HG02970 (cell line): ENCODE measurements at regions not wholly inside any gene's neighbourhood (a gene's known extent, or its start where the extent isn't known, plus 50 kb on each side); places are given as distances from the start of the nearest gene placed in this dataset.
"Not testable (repeated sequence)": the region's sequence is repeated elsewhere in the genome, so short reads cannot be mapped to it uniquely, and the experiment has no call there.

ENCODE experiments used
- ATAC-seq: cut with Tn5 transposase; IDR thresholded peaks from one replicate; pipeline ENCODE4 v1.9.1; 2021; ENCODE audit warnings: mild to moderate bottlenecking, moderate library complexity, moderate number of reproducible peaks; ENCODE audit not compliant: unreplicated experiment, low FRiP score

- ATAC-seq, result no peak
Measured at GRCh38 chr14:34303811-34304210, 158.2 kb downstream of the SPTSSA start.

DNA sequence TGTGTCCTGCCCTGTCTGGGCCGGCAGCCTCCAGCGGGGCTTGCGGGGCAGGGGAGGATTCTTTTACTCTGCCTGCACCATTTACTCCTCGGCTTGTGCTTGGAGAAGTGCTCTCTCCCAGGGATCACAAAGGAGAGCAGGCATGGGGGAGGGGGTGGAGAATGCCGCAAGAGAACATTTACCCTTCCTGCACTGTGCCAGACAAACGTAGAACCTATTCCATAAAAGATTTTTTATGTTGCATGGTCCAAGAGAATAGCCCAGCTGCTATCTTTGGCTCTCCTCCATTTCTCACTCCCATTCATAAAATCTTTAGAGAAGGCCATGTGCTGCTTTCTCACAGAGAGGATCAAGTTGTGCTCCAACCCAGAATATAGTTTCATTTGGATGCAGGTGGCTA is 159.4 kb downstream of the SPTSSA start:
- ATAC-seq, result no peak

DNA sequence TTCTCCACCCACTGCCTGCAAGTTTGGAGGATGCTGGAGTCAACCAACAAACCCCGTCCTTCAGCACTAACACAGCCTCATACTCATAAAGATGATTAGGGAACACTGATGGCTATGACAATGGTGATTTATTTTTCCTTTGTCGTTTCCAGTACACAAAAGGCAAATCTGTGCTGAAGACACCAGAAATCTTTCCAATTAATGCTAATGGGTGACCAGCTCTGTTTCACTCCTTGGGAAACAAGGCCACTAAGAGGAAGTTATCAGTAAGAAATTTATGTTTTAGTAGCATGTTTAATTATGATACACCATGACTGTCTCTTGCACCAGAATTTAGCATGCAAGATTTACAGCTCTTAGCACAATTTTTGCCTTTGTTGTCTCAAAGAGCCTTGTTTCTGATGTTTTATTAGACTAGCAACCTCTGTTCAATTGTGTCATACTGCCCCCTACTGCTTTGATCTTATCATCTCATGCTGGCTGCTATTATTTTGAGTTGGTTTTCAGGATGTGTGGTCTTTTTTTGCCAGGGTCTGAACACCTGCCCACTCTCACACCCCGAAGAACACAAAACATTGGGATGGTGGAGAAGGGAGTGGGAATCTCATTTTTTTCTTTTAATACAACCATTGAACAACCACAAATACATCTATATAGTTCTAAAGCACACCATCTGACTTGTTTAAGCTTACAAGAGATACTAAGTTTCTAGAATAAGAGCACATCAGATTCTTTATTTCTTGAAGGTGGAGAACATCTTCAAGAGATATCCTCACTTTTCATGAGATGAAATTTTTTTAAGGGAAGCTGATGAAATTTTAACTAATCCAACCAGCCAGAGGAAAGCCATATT is 160.9 kb downstream of the SPTSSA start:
- no peak for ATAC-seq

- ATAC-seq, result no peak
Measured at GRCh38 chr14:34300330-34300729, 161.7 kb downstream of the SPTSSA start.

- no peak for ATAC-seq
Measured at GRCh38 chr14:34299360-34299759, 162.7 kb downstream of the SPTSSA start.

DNA sequence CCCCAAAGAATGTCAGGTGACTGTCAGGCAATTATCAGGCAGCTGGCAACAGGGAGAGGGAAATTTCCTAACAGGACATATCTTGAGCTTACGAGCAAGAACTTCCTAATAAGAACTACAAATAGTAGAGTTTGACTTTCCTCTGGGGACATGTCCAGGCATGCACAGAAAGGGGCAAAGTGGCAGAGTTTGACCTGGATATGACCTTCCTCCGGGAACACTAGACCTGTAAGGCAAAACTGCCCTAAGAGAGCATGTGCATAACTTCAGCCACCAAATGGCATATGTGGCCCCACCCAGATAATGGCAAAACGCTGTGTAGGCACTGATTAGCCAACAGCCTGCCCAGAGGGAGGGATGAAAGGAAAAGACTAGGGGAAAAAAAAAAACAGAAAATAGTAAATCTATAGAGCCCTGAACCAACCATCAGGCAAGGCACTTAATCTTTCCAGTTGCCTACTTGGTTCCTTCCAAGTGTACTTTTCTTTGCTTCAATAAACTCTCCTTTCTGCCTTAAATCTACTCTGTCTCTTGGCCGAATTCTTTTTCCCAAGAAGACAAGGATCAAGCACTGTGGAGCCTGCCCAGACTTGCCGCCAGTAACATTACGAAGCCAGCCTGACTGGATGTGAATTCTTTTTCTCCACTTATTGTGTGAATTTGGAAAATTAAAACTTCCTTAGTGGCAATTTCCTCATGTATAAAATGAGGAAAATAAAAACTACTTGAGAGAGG is 164.1 kb downstream of the SPTSSA start:
- no peak for ATAC-seq

DNA sequence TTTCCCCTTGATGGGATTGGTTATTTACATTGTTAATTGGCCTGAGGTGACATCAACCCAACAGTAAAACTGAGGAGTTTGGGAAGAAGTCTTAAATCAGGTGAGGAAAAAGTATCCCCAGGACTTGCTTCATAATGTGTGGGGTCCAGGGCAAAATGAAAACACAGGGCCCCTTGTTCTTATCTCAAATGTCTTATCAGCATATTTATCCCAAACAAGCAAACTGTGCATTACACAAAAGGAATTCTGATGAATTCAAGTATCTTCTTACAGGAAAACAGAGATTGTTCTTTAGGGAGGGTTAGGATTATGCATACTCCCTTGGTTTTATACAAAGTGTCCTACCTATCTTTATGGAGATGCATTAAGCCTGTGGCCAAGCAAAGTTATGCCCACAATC is 178.4 kb downstream of the SPTSSA start:
- no peak for ATAC-seq

DNA sequence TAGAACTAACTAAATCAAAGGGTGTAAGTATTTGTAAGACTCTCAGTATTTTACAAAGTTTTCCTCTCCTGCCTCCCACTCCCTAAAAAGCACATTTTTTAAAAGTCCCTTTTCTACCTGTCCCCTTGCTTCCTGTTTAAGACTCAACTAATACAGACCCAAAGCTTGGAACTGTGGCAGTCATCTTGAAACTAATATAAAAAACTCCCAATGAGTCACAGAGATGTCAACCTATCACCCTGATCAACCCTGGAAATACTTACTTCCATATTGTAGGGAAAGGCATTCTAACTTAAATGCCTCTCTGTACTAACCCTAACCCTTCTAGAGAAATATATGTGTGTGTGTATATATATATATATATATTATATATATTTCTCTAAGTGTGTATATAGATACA is 184.8 kb downstream of the SPTSSA start:
- ATAC-seq, result no peak

GRCh38 chr14:34275530-34275929 is 186.5 kb downstream of the SPTSSA start:
- no peak for ATAC-seq

DNA sequence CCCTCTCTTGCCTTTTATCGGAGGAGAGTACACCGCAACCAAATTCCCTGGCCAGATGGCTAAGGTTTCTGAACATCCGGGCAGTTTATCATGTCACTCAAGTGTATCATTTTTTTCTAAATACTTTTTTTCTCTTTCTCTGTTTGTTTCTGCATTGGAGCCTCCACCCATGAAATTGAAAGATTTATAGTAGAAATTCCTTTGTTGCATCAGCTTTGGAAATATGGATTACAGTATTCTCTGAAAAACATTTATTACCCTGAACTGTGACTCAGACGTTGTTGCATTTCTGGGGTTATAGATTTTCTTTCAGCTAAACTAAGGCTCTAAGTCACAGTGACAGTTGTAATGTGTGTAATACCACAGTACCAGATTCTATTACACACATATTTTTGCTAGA is 187.0 kb downstream of the SPTSSA start:
- ATAC-seq, result no peak

- ATAC-seq, result not testable (repeated sequence)
Measured at GRCh38 chr14:34273716-34274115, 188.3 kb downstream of the SPTSSA start.

DNA sequence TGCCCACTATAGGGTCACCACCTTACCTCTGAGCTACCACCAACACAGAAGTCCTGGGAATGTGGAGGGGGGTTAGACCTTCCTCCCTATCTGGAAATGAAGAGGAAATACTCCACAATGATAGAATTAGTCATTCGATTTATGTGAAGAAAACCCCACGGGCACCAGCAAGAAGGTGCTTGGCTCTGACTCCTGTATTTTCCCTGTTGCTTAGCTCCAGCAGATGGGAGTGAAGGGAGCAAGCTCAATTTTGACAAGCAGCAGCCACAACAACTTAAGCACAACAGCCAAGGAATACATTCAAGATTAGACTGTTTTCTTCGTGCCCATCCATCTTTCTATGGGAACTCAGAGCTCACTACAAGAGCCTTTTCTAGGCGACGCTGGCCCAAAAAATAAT is 191.7 kb downstream of the SPTSSA start:
- ATAC-seq, result no peak

- ATAC-seq, result no peak
Measured at GRCh38 chr14:34266344-34266743, 195.7 kb downstream of the SPTSSA start.

- ATAC-seq, result no peak
Measured at GRCh38 chr14:34262127-34262910, 199.7 kb downstream of the SPTSSA start.

- no peak for ATAC-seq
Measured at GRCh38 chr14:34259996-34260395, 202.0 kb downstream of the SPTSSA start.

DNA sequence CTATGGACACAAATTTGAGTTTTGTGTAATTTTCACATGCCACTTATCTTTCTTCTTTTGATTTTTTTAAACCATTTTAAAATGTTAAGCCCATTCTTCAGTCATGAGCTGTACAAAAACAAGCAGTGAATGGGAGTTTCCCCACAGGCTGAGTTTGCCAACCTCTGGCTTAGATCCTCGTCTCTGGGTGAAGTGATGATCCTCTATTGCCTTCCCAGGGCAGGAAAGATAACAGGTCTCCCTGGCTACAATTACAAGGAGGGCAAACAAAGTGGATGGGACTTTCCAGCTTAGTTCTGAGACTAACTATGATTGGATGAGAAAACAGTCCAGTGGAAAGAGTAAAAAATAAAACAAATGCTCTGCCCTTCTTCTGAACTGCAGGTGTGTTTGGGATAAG is 203.7 kb downstream of the SPTSSA start:
- no peak for ATAC-seq

DNA sequence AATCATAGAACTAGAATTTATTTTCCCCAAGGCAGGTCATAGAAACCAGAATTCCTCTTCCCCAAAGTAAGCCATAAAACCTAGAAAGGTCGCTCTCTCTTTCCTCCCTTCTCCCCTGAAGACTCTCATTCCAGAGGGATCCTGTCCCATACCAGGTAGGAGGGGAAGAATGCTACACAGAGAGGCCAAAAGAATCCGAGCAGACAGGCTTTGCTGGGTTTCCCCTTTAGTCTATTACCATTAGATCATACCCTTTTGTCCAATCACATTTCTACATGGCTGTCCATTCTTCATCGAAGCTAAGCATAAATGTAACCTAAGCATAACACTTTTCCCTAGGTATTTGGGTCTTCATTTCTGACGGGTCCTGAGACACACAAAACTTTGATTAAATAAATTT is 204.5 kb downstream of the SPTSSA start:
- ATAC-seq, result no peak

DNA sequence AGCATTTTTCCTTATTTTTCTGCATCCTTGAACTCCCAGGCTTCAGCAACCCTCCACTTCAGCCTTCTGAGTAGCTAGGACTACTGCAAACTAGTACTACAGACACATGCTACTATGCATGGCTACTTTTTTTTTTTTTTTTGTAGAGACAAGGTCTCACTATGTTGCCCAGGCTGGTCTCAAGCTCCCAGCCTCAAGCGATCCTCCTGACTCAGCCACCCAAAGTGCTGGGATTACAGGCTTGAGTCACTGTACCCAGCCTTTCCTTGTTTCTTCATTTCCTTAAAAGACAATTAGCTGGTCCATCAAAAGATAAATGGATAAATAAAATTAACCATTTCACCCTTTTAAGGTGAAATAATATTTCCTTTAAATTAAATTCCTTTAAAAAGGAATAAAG is 205.8 kb downstream of the SPTSSA start:
- no peak for ATAC-seq

GRCh38 chr14:34254571-34254970 is 207.5 kb downstream of the SPTSSA start:
- ATAC-seq, result no peak

DNA sequence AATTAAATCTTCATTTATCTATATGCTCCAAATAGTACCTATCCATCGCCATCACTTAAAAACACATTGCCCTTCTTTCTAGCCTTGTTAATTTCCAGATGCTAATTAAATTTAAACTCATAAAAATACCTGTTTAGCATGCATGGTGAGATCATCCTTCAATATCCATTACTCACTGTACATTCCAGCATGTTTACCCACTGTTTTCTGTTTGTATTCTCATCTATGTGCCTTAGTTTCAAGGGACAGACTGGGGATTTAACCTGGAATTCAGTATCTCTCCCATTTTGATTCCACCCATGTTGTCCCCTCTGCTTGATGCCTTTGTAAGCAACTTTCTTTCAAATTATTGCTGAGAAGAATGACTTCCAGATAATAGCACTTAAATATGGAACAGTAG is 208.0 kb downstream of the SPTSSA start:
- no peak for ATAC-seq

DNA sequence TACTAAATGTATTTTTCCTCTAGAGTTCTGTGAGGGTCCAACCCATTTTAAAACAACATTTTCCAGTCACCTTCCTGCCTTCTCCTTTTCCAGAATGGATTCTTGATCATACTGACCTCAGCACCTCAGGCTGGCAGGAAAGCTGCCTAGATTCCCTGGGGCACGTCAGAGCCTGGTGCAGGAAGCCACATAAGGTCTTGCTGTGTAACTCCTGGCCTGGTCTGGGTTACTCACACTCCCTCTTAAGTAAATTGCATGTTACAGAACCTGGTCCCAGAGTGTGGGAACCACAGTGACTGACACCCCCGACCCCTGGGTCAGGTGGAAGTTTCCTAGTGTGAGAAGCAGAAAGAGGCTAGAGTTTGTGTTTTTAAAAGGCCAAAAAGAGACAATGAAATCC is 209.8 kb downstream of the SPTSSA start:
- ATAC-seq, result no peak
